Endothelial cell of umbilical vein (primary cell): ENCODE measurements at regions not wholly inside any gene's neighbourhood (a gene's known extent, or its start where the extent isn't known, plus 50 kb on each side); places are given as distances from the start of the nearest gene placed in this dataset.
"Not testable (repeated sequence)": the region's sequence is repeated elsewhere in the genome, so short reads cannot be mapped to it uniquely, and the experiment has no call there.

Source experiments
- BruUV-seq: library from RNA; stranded (reverse); fragments of 400-500 nt; replicated peaks from 2 replicates; lab custom pipeline; 2021; lab: Mats Ljungman, UMichigan
- CTCF ChIA-PET: fragments of 300-600, 350-600 bp; sonication (Branson Sonifier 250); formaldehyde crosslinking; loops from one replicate; lab custom pipeline; 2021; ENCODE audit warnings: antibody characterized with exemption, inconsistent platforms; lab: Charles Lee
- POLR2A ChIA-PET: fragments of 300-600, 350-600 bp; sonication (Branson Sonifier 250); formaldehyde crosslinking; loops from one replicate; lab custom pipeline; 2021; ENCODE audit warnings: antibody characterized with exemption, inconsistent platforms; lab: Charles Lee
- DNase-seq: peaks from one replicate; pipeline ENCODE4 v3.0.0-alpha.2; 2011; ENCODE audit warnings: low read depth, low spot score
- FAIRE-seq: peaks from 2 replicates; lab custom pipeline; 2011; peaks lifted over from hg19 to GRCh38; lab: Jason Lieb, UNC
- H2AFZ ChIP-seq: 2 replicates; pipeline ENCODE4 v1.6.0; 2012; ENCODE audit warnings: low read depth, low read length, control low read depth, inconsistent platforms
- H3K27ac ChIP-seq: 2 replicates; pipeline ENCODE4 v1.5.1; 2011; ENCODE audit warnings: low read depth, mild to moderate bottlenecking, control low read depth, low read length, moderate library complexity; ENCODE audit not compliant: insufficient read depth
- H3K27me3 ChIP-seq, 2 experiments: 2 replicates each; pipeline versions ENCODE4 v1.6.0 to v1.6.1; 2011; ENCODE audit warnings: low read length in 2 of 2, mixed read lengths in 1 of 2; ENCODE audit not compliant: control insufficient read depth in 2 of 2, insufficient read depth in 2 of 2
- H3K36me3 ChIP-seq, 2 experiments: 2 replicates in 1 of 2; 3 replicates in 1 of 2; pipeline ENCODE4 v1.5.1; 2011; ENCODE audit warnings: low read length in 2 of 2, mild to moderate bottlenecking in 1 of 2, moderate library complexity in 1 of 2; ENCODE audit not compliant: control insufficient read depth in 2 of 2, insufficient read depth in 2 of 2; ENCODE audit errors: extremely low read depth in 1 of 2
- H3K4me1 ChIP-seq: 3 replicates; pipeline ENCODE4 v1.5.1; 2011; ENCODE audit warnings: mild to moderate bottlenecking, low read length; ENCODE audit not compliant: control insufficient read depth, insufficient read depth; ENCODE audit errors: extremely low read depth
- H3K4me2 ChIP-seq: 2 replicates; pipeline ENCODE4 v1.6.1; 2011; ENCODE audit warnings: low read length, control low read depth, mixed read lengths; ENCODE audit not compliant: insufficient read depth
- H3K4me3 ChIP-seq, 3 experiments: fragments of 200-600 bp in 1 of 3; sonication (generic), shearing (Covaris generic) in 1 of 3; replicated peaks in 1 of 3; 2 replicates each; pipeline ENCODE4 v1.5.1; 2011 to 2016; ENCODE audit warnings: control low read depth in 3 of 3, low read length in 3 of 3, mild to moderate bottlenecking in 2 of 3, inconsistent platforms in 1 of 3, low read depth in 1 of 3, moderate library complexity in 1 of 3; ENCODE audit not compliant: insufficient read depth in 1 of 3
- H3K79me2 ChIP-seq: 2 replicates; pipeline ENCODE4 v1.6.0; 2012; ENCODE audit warnings: low read length, inconsistent platforms; ENCODE audit not compliant: control insufficient read depth, insufficient read depth
- H3K9ac ChIP-seq: replicated peaks from 2 replicates; pipeline ENCODE3; 2011; ENCODE audit warnings: low read length, control low read depth; ENCODE audit not compliant: insufficient read depth; ENCODE audit errors: extremely low read depth
- H3K9me1 ChIP-seq: replicated peaks from 3 replicates; pipeline ENCODE4 v1.6.0; 2011; ENCODE audit warnings: mild to moderate bottlenecking, low read length; ENCODE audit not compliant: control insufficient read depth, insufficient read depth; ENCODE audit errors: extremely low read depth
- H3K9me3 ChIP-seq: replicated peaks from 2 replicates; pipeline ENCODE4 v1.5.1; 2012; ENCODE audit warnings: low read length, inconsistent platforms; ENCODE audit not compliant: control insufficient read depth, insufficient read depth
- H4K20me1 ChIP-seq: replicated peaks from 2 replicates; pipeline ENCODE3; 2011; ENCODE audit warnings: mild to moderate bottlenecking, low read length; ENCODE audit not compliant: control insufficient read depth, insufficient read depth; ENCODE audit errors: extremely low read depth
- EZH2 ChIP-seq: IDR thresholded peaks from 2 replicates; pipeline ENCODE4 v1.6.1; 2012; ENCODE audit warnings: borderline replicate concordance, low read depth, mild to moderate bottlenecking, moderate library complexity, low read length, inconsistent platforms; ENCODE audit not compliant: severe bottlenecking
- FOS ChIP-seq: IDR thresholded peaks from 2 replicates; pipeline ENCODE4 v1.6.1; 2011; ENCODE audit warnings: mild to moderate bottlenecking, low read length, moderate library complexity, borderline replicate concordance; ENCODE audit not compliant: insufficient read depth
- JUN ChIP-seq: IDR thresholded peaks from 2 replicates; pipeline ENCODE4 v1.6.1; 2011; ENCODE audit warnings: borderline replicate concordance, low read depth; ENCODE audit not compliant: insufficient read length, insufficient read depth
- MYC ChIP-seq: IDR thresholded peaks from one replicate; pipeline ENCODE4 v1.6.1; 2011; ENCODE audit warnings: mild to moderate bottlenecking, low read depth, low read length
- POLR2AphosphoS5 ChIP-seq: IDR thresholded peaks from 2 replicates; pipeline ENCODE4 v1.6.1; 2012; ENCODE audit warnings: low read depth, mild to moderate bottlenecking, control low read depth, low read length, moderate library complexity; ENCODE audit not compliant: insufficient read depth
- dilution Hi-C: fragments of 300-500 bp; cut with MboI; formaldehyde crosslinking; loops from one replicate; pipeline ENCODE4 v1.15.0; 2019; ENCODE audit warnings: low sequenced_read_pairs; ENCODE audit not compliant: extremely low pct_ligation_motif_present
- intact Hi-C: fragments of 100-400 bp; cut with micrococcal nuclease; formaldehyde crosslinking; loops from one replicate; pipeline ENCODE4 v1.10.0; 2022

DNA sequence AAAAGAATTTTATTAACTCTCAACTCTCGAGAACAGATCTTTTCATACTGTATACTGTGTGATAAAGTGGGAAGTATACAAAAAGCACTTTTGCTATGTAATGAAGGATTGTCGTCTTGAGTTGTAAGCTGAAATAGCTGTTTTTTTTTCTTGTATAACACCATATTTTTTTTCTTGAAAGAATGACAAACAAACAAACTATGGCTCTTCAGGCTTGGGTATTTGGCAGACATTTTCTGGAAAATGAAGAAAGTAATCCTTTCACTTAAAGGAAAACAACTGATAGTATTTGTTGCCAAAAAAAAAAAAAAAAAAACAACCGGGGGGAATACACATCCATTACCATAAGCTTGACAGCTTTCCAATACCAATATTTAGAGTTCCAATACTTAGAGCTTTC lies 230.4 kb downstream of the ICOS start:
- no TSS peak for BruUV-seq
- Histone ChIP-seq H3K9me3 (no peaks in the 10 kb centered on the region), H2AFZ (no peak overlapping the region), H3K4me2 (no peak overlapping the region), H3K4me1 (no peaks in the 10 kb centered on the region), H3K9ac (no peak overlapping the region), H3K9me1 (no peaks in the 10 kb centered on the region), H3K36me3 (no peaks in the 10 kb centered on the region), H3K4me3 (no peak overlapping the region), H3K27me3 (peaks cover under 1 to 4% of the 10 kb centered on the region in 2 experiments), H4K20me1 (no peaks in the 10 kb centered on the region), H3K79me2 (no peaks in the 10 kb centered on the region), H3K27ac (no peak overlapping the region)
- dilution Hi-C loops, result no loop called here
- DNase-seq, result no peak
- TF ChIP-seq JUN (no peak), EZH2 (no peak), FOS (no peak), POLR2AphosphoS5 (no peak), MYC (no peak)
- no peak for FAIRE-seq
- CTCF ChIA-PET, result interaction anchor here (0.9 to 3.4 kb wide), 4 partner anchors 11 to 22 kb away, joined by 3 to 20 read pairs (median 8); no protein-coding TSS in a partner anchor
- POLR2A ChIA-PET, result interaction anchor here (0.7 kb wide), 1 partner anchor 24 kb away, joined by 8 read pairs; no protein-coding TSS in a partner anchor
- intact Hi-C loops, result no loop called here

DNA sequence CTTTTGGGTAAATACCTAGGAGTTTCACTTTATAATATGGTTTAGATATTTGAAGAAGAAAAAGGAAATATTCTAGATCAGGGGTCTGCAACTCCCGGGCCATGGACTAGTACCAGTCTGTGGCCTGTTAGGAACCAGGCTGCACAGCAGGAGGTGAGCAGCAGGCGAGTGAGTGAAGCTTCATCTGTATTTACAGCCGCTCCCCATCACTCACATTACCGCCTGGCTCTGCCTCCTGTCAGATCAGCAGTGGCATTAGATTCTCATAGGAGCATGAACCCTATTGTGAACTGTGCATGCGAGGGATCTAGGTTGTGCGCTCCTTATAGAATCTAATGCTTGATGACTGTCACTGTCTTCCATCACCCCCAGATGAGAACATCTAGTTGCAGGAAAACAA lies 231.1 kb downstream of the ICOS start:
- dilution Hi-C loops, H3K9me3 ChIP-seq, H3K27ac ChIP-seq, H3K79me2 ChIP-seq, intact Hi-C loops, H3K27me3 ChIP-seq, H4K20me1 ChIP-seq, H3K9me1 ChIP-seq, H3K36me3 ChIP-seq, DNase-seq, H3K4me2 ChIP-seq, H2AFZ ChIP-seq, H3K4me1 ChIP-seq, POLR2A ChIA-PET, BruUV-seq, FAIRE-seq, H3K9ac ChIP-seq, H3K4me3 ChIP-seq: not testable (repeated sequence)
- CTCF ChIA-PET, result interaction anchor here (0.6 to 2.5 kb wide), 5 partner anchors 10 to 313 kb away, joined by 3 to 10 read pairs (median 5); no protein-coding TSS in a partner anchor
